H9 (cell line): ENCODE measurements at regions not wholly inside any gene's neighbourhood (a gene's known extent, or its start where the extent isn't known, plus 50 kb on each side); places are given as distances from the start of the nearest gene placed in this dataset.

ENCODE experiments used
- DNase-seq: peaks from one replicate; pipeline ENCODE4 v3.0.0-alpha.2; 2017
- H2AFZ ChIP-seq: one replicate; pipeline ENCODE4 v1.6.1; 2013; ENCODE audit warnings: mild to moderate bottlenecking, low read length, control low read depth, moderate library complexity
- H2AK5ac ChIP-seq: 2 replicates; pipeline ENCODE4 v1.6.1; 2013; ENCODE audit warnings: low read length, control low read depth, mixed read lengths; ENCODE audit not compliant: insufficient read length
- H2BK120ac ChIP-seq: one replicate; pipeline ENCODE4 v1.6.1; 2013; ENCODE audit warnings: low read depth, mild to moderate bottlenecking, low read length, control low read depth, inconsistent platforms; ENCODE audit not compliant: poor library complexity, severe bottlenecking
- H2BK12ac ChIP-seq: 2 replicates; pipeline ENCODE4 v1.6.1; 2013; ENCODE audit warnings: low read length, control low read depth, mixed read lengths, low read depth; ENCODE audit not compliant: insufficient read length
- H2BK15ac ChIP-seq: 2 replicates; pipeline ENCODE4 v1.6.1; 2013; ENCODE audit warnings: low read depth, low read length, control low read depth
- H2BK20ac ChIP-seq: one replicate; pipeline ENCODE4 v1.6.1; 2013; ENCODE audit warnings: low read depth, mild to moderate bottlenecking, low read length, control low read depth, inconsistent platforms; ENCODE audit not compliant: poor library complexity, severe bottlenecking
- H2BK5ac ChIP-seq: 2 replicates; pipeline ENCODE4 v1.6.1; 2013; ENCODE audit warnings: low read length, control low read depth, mixed read lengths; ENCODE audit not compliant: insufficient read length
- H3K14ac ChIP-seq: 2 replicates; pipeline ENCODE4 v1.6.1; 2013; ENCODE audit warnings: low read length, control low read depth; ENCODE audit not compliant: insufficient read depth
- H3K18ac ChIP-seq: 2 replicates; pipeline ENCODE4 v1.6.1; 2013; ENCODE audit warnings: low read depth, mild to moderate bottlenecking, mixed read lengths, low read length, control low read depth; ENCODE audit not compliant: insufficient read length
- H3K23ac ChIP-seq: 2 replicates; pipeline ENCODE4 v1.6.1; 2013; ENCODE audit warnings: low read length, control low read depth, mixed read lengths, low read depth; ENCODE audit not compliant: insufficient read length
- H3K23me2 ChIP-seq: 2 replicates; pipeline ENCODE4 v1.6.1; 2013; ENCODE audit warnings: low read depth, mild to moderate bottlenecking, mixed read lengths, low read length, control low read depth; ENCODE audit not compliant: insufficient read length, poor library complexity, severe bottlenecking
- H3K27ac ChIP-seq: 2 replicates; pipeline ENCODE4 v1.5.1; 2013; ENCODE audit warnings: low read length, control low read depth, mixed read lengths, low read depth; ENCODE audit not compliant: insufficient read length
- H3K27me3 ChIP-seq: 2 replicates; pipeline ENCODE4 v1.6.1; 2013; ENCODE audit warnings: low read length, control low read depth, inconsistent platforms; ENCODE audit not compliant: insufficient read depth
- H3K4ac ChIP-seq: 2 replicates; pipeline ENCODE4 v1.6.1; 2013; ENCODE audit warnings: low read depth, mild to moderate bottlenecking, control low read depth, inconsistent platforms, low read length, moderate library complexity
- H3K4me1 ChIP-seq: 2 replicates; pipeline ENCODE4 v1.6.1; 2013; ENCODE audit warnings: low read length, control low read depth, inconsistent platforms; ENCODE audit not compliant: insufficient read depth
- H3K4me2 ChIP-seq: 2 replicates; pipeline ENCODE4 v1.6.1; 2013; ENCODE audit warnings: low read length, control low read depth, mixed read lengths; ENCODE audit not compliant: insufficient read length, insufficient read depth
- H3K56ac ChIP-seq: 2 replicates; pipeline ENCODE4 v1.6.1; 2013; ENCODE audit warnings: low read depth, mild to moderate bottlenecking, mixed read lengths, low read length, control low read depth; ENCODE audit not compliant: insufficient read length
- H3K79me1 ChIP-seq: 2 replicates; pipeline ENCODE4 v1.6.1; 2013; ENCODE audit warnings: low read depth, mild to moderate bottlenecking, moderate library complexity, low read length, control low read depth, inconsistent platforms; ENCODE audit not compliant: insufficient read depth, poor library complexity, severe bottlenecking
- H3K79me2 ChIP-seq: 2 replicates; pipeline ENCODE4 v1.6.1; 2013; ENCODE audit warnings: low read length, control low read depth, inconsistent platforms; ENCODE audit not compliant: insufficient read depth
- H3K9ac ChIP-seq: 2 replicates; pipeline ENCODE4 v1.6.1; 2013; ENCODE audit warnings: low read length, control low read depth, mixed read lengths; ENCODE audit not compliant: insufficient read length; ENCODE audit errors: extremely low read depth
- H3K9me3 ChIP-seq: one replicate; pipeline ENCODE4 v1.6.1; 2013; ENCODE audit warnings: low read depth, low read length, inconsistent platforms; ENCODE audit not compliant: control insufficient read depth
- H3T11ph ChIP-seq: one replicate; pipeline ENCODE4 v1.6.1; 2013; ENCODE audit warnings: mild to moderate bottlenecking, low read length, control low read depth, inconsistent platforms
- H4K20me1 ChIP-seq: one replicate; pipeline ENCODE4 v1.6.1; 2013; ENCODE audit not compliant: control insufficient read depth, insufficient read length, insufficient read depth
- H4K5ac ChIP-seq: 2 replicates; pipeline ENCODE4 v1.6.1; 2013; ENCODE audit warnings: low read depth, mild to moderate bottlenecking, mixed read lengths, low read length, control low read depth; ENCODE audit not compliant: insufficient read length
- H4K8ac ChIP-seq: replicated peaks from 2 replicates; pipeline ENCODE4 v1.6.1; 2013; ENCODE audit warnings: low read length, control low read depth, mixed read lengths, low read depth; ENCODE audit not compliant: insufficient read length
- H4K91ac ChIP-seq: 2 replicates; pipeline ENCODE4 v1.6.1; 2013; ENCODE audit warnings: low read depth, mild to moderate bottlenecking, moderate library complexity, mixed read lengths, low read length, control low read depth; ENCODE audit not compliant: insufficient read length
- H3K27ac Mint-ChIP-seq, 3 experiments: 2 replicates in 2 of 3; 3 replicates in 1 of 3; pipeline ENCODE4 v1.8.0; 2020 to 2021; ENCODE audit warnings: mixed read lengths in 3 of 3, mild to moderate bottlenecking in 1 of 3, moderate library complexity in 1 of 3
- H3K27me3 Mint-ChIP-seq: 2 replicates; pipeline ENCODE4 v1.8.0; 2021; ENCODE audit warnings: low read depth, mild to moderate bottlenecking, moderate library complexity, mixed read lengths
- H3K36me3 Mint-ChIP-seq, 3 experiments: 2 replicates in 2 of 3; 3 replicates in 1 of 3; pipeline ENCODE4 v1.8.0; 2020 to 2021; ENCODE audit warnings: low read depth in 3 of 3, mixed read lengths in 3 of 3; ENCODE audit not compliant: insufficient read depth in 1 of 3
- H3K4me1 Mint-ChIP-seq, 2 experiments: 2 replicates each; pipeline ENCODE4 v1.8.0; 2020; ENCODE audit warnings: mixed read lengths in 2 of 2
- H3K4me3 Mint-ChIP-seq, 2 experiments: 2 replicates in 1 of 2; 3 replicates in 1 of 2; pipeline ENCODE4 v1.8.0; 2020 to 2021; ENCODE audit warnings: mild to moderate bottlenecking in 2 of 2, mixed read lengths in 2 of 2, moderate library complexity in 1 of 2
- H3K9me3 Mint-ChIP-seq, 2 experiments: 2 replicates in 1 of 2; 3 replicates in 1 of 2; pipeline ENCODE4 v1.8.0; 2020; ENCODE audit warnings: mild to moderate bottlenecking in 2 of 2, mixed read lengths in 2 of 2, moderate library complexity in 1 of 2
- CTCF ChIP-seq: fragments of 200-600 bp; sonication (generic); conservative IDR thresholded peaks from 3 replicates; pipeline ENCODE4 v1.8.0; 2021; ENCODE audit warnings: antibody characterized with exemption, mild to moderate bottlenecking
- WGBS: extraction: QIAGEN DNeasy Blood & Tissue Kit; methylation state at CpG from one replicate; pipeline ENCODE4 v1.1.7; 2013; ENCODE audit warnings: missing lambda C conversion rate, low lambda C conversion rate, mixed read lengths; ENCODE audit not compliant: insufficient read length; ENCODE audit errors: extremely low coverage; 5-methylcytosine and 5-hydroxymethylcytosine counted together

- Mint-ChIP-seq H3K9me3 (no peaks in the 10 kb centered on the region), H3K4me3 (no peak overlapping the region), H3K27me3 (no peaks in the 10 kb centered on the region), H3K36me3 (no peaks in the 10 kb centered on the region), H3K4me1 (peaks cover 4 to 8% of the 10 kb centered on the region in 2 experiments), H3K27ac (no peak overlapping the region)
- TF ChIP-seq CTCF = no peak
- Histone ChIP-seq H2AK5ac (no peak overlapping the region), H3K23me2 (no peaks in the 10 kb centered on the region), H3K9me3 (no peaks in the 10 kb centered on the region), H2BK5ac (no peak overlapping the region), H2BK20ac (no peak overlapping the region), H3K4ac (no peak overlapping the region), H4K5ac (no peak overlapping the region), H3K4me1 (no peaks in the 10 kb centered on the region), H4K20me1 (no peaks in the 10 kb centered on the region), H2BK120ac (no peak overlapping the region), H2BK12ac (no peak overlapping the region), H4K91ac (no peak overlapping the region), H3K18ac (no peak overlapping the region), H3K4me2 (no peak overlapping the region), H3K27ac (no peak overlapping the region), H3K23ac (no peak overlapping the region), H3K56ac (no peak overlapping the region), H3K9ac (no peak overlapping the region), H3K79me2 (no peaks in the 10 kb centered on the region), H4K8ac (no peak overlapping the region), H3K14ac (no peak overlapping the region), H3K79me1 (no peaks in the 10 kb centered on the region), H3K27me3 (no peaks in the 10 kb centered on the region), H2BK15ac (no peak overlapping the region), H3T11ph (no peak overlapping the region), H2AFZ (no peak overlapping the region)
- no peak for DNase-seq
- no CpG with 5 or more reads among the region's 4 CpGs for WGBS
Observed at GRCh38 chr15:39184701-39185390, 396.0 kb upstream of the THBS1 start.
